Stomach (tissue), 4 donors: ENCODE measurements at regions not wholly inside any gene's neighbourhood (a gene's known extent, or its start where the extent isn't known, plus 50 kb on each side); places are given as distances from the start of the nearest gene placed in this dataset.

Experiments used
- CTCF ChIP-seq, 7 experiments: fragments of 450-650 bp in 4 of 7; fragments of 200-600 bp in 3 of 7; sonication (generic) in 3 of 7; IDR thresholded peaks; one replicate each; pipeline ENCODE4 v1.5.1; 2016 to 2019; ENCODE audit warnings: antibody characterized with exemption in 7 of 7, control low read depth in 2 of 7, mild to moderate bottlenecking in 1 of 7
- EP300 ChIP-seq: sonication (generic); formaldehyde crosslinking; IDR thresholded peaks from one replicate; pipeline ENCODE4 v1.6.1; 2017; ENCODE audit warnings: antibody characterized with exemption
- POLR2A ChIP-seq, 4 donors: fragments of 450-650 bp; IDR thresholded peaks; one replicate each; pipeline ENCODE4 v1.6.1; 2016; ENCODE audit warnings: antibody characterized with exemption in 4 of 4, control low read depth in 2 of 4, mild to moderate bottlenecking in 1 of 4, moderate library complexity in 1 of 4
- POLR2AphosphoS5 ChIP-seq, 3 donors: sonication (generic); formaldehyde crosslinking; IDR thresholded peaks; one replicate each; pipeline ENCODE4 v1.6.1; 2016; ENCODE audit warnings: antibody characterized with exemption in 3 of 3

GRCh38 chr13:58687148-58687547 is 1055.6 kb downstream of the PCDH17 start:
- TF ChIP-seq CTCF (IDR thresholded peaks at IDR 0.05) (no peak), POLR2AphosphoS5 (IDR thresholded peaks at IDR 0.05) (no peak), EP300 (no peak), POLR2A (IDR thresholded peaks at IDR 0.05) (no peak)
